HG02870 (cell line): ENCODE measurements at regions not wholly inside any gene's neighbourhood (a gene's known extent, or its start where the extent isn't known, plus 50 kb on each side); places are given as distances from the start of the nearest gene placed in this dataset.
A peak's percentile ranks its signal among the peaks of the same experiment; 100 is the strongest.

Source experiments
- ATAC-seq: cut with Tn5 transposase; IDR thresholded peaks from one replicate; pipeline ENCODE4 v1.9.1; 2021; ENCODE audit warnings: mild to moderate bottlenecking, moderate library complexity; ENCODE audit not compliant: unreplicated experiment

GRCh38 chr2:104433657-104434056 is 420.3 kb upstream of the POU3F3 start:
- no peak for ATAC-seq

- ATAC-seq, result peak; percentile 93
Measured at GRCh38 chr2:104434318-104434792, 419.6 kb upstream of the POU3F3 start.

GRCh38 chr2:104434966-104435365 is 418.9 kb upstream of the POU3F3 start:
- ATAC-seq, result no peak

GRCh38 chr2:104438481-104438880 is 415.4 kb upstream of the POU3F3 start:
- ATAC-seq, result no peak

- no peak for ATAC-seq
Measured at GRCh38 chr2:104443145-104443544, 410.8 kb upstream of the POU3F3 start.

GRCh38 chr2:104444392-104444791 is 409.5 kb upstream of the POU3F3 start:
- no peak for ATAC-seq

- no peak for ATAC-seq
Measured at GRCh38 chr2:104444889-104445288, 409.0 kb upstream of the POU3F3 start.

- ATAC-seq, result no peak
Measured at GRCh38 chr2:104447831-104448434, 406.0 kb upstream of the POU3F3 start.

GRCh38 chr2:104448661-104449440 is 405.1 kb upstream of the POU3F3 start:
- ATAC-seq, result no peak

- ATAC-seq, result no peak
Measured at GRCh38 chr2:104452558-104452957, 401.4 kb upstream of the POU3F3 start.

- ATAC-seq, result no peak
Measured at GRCh38 chr2:104462731-104463130, 391.2 kb upstream of the POU3F3 start.

GRCh38 chr2:104465981-104466380 is 387.9 kb upstream of the POU3F3 start:
- no peak for ATAC-seq

GRCh38 chr2:104468846-104469245 is 385.1 kb upstream of the POU3F3 start:
- ATAC-seq, result no peak

GRCh38 chr2:104472076-104472475 is 381.8 kb upstream of the POU3F3 start:
- ATAC-seq, result no peak

GRCh38 chr2:104473546-104473945 is 380.4 kb upstream of the POU3F3 start:
- no peak for ATAC-seq

GRCh38 chr2:104474716-104475115 is 379.2 kb upstream of the POU3F3 start:
- ATAC-seq, result no peak

GRCh38 chr2:104476075-104476474 is 377.8 kb upstream of the POU3F3 start:
- no peak for ATAC-seq

GRCh38 chr2:104476563-104476988 is 377.3 kb upstream of the POU3F3 start:
- ATAC-seq, result no peak

GRCh38 chr2:104481341-104481740 is 372.6 kb upstream of the POU3F3 start:
- no peak for ATAC-seq

GRCh38 chr2:104487366-104487765 is 366.5 kb upstream of the POU3F3 start:
- no peak for ATAC-seq

- ATAC-seq, result no peak
Measured at GRCh38 chr2:104493698-104494097, 360.2 kb upstream of the POU3F3 start.

GRCh38 chr2:104501342-104501741 is 352.6 kb upstream of the POU3F3 start:
- no peak for ATAC-seq
